H1 (cell line): ENCODE measurements at regions not wholly inside any gene's neighbourhood (a gene's known extent, or its start where the extent isn't known, plus 50 kb on each side); places are given as distances from the start of the nearest gene placed in this dataset.

Source experiments
- SUZ12 ChIP-seq: fragments of 200-600 bp; sonication (generic); IDR thresholded peaks from 2 replicates; pipeline ENCODE4 v1.6.1; 2012; ENCODE audit warnings: mild to moderate bottlenecking, inconsistent platforms, low read length, moderate library complexity, mixed read lengths

- no peak for TF ChIP-seq SUZ12
Observed at GRCh38 chr14:37824939-37825712, 229.7 kb downstream of the TTC6 start (continued).
